DOHH2 (cell line): ENCODE measurements at regions not wholly inside any gene's neighbourhood (a gene's known extent, or its start where the extent isn't known, plus 50 kb on each side); places are given as distances from the start of the nearest gene placed in this dataset.
"Not testable (repeated sequence)": the region's sequence is repeated elsewhere in the genome, so short reads cannot be mapped to it uniquely, and the experiment has no call there.

Experiments
- H3F3A ChIP-seq: fragments of 200-600 bp; sonication (generic), shearing (Covaris generic); 2 replicates; pipeline ENCODE4 v1.6.0; 2016; ENCODE audit warnings: antibody characterized with exemption, mild to moderate bottlenecking; ENCODE audit not compliant: control insufficient read depth, insufficient read depth
- H3K27ac ChIP-seq: fragments of 200-600 bp; sonication (generic); 2 replicates; pipeline ENCODE4 v1.5.1; 2014; ENCODE audit warnings: low read depth, mild to moderate bottlenecking, low read length, moderate library complexity
- H3K27me3 ChIP-seq: fragments of 200-600 bp; sonication (generic); 2 replicates; pipeline ENCODE4 v1.6.1; 2014; ENCODE audit warnings: mild to moderate bottlenecking, low read length, mixed read lengths; ENCODE audit not compliant: control insufficient read depth
- H3K36me3 ChIP-seq: fragments of 200-600 bp; sonication (generic); 2 replicates; pipeline ENCODE4 v1.6.1; 2014; ENCODE audit warnings: mild to moderate bottlenecking, low read length, moderate library complexity, mixed read lengths; ENCODE audit not compliant: control insufficient read depth
- H3K4me1 ChIP-seq: fragments of 200-600 bp; sonication (generic); 2 replicates; pipeline ENCODE4 v1.6.1; 2014; ENCODE audit warnings: mild to moderate bottlenecking, low read length, mixed read lengths; ENCODE audit not compliant: control insufficient read depth
- H3K4me2 ChIP-seq: fragments of 200-600 bp; sonication (generic); 2 replicates; pipeline ENCODE4 v1.6.0; 2014; ENCODE audit warnings: mild to moderate bottlenecking, low read length, moderate library complexity
- H3K4me3 ChIP-seq: fragments of 200-600 bp; sonication (generic); 2 replicates; pipeline ENCODE4 v1.5.1; 2014; ENCODE audit warnings: mild to moderate bottlenecking, low read length, mixed read lengths
- H3K79me2 ChIP-seq: fragments of 200-600 bp; sonication (generic); 2 replicates; pipeline ENCODE4 v1.6.1; 2014; ENCODE audit warnings: mild to moderate bottlenecking, low read length, mixed read lengths; ENCODE audit not compliant: control insufficient read depth
- H3K9me2 ChIP-seq: fragments of 200-600 bp; sonication (generic); replicated peaks from 2 replicates; pipeline ENCODE4 v1.6.1; 2014; ENCODE audit warnings: mild to moderate bottlenecking, low read length, mixed read lengths; ENCODE audit not compliant: control insufficient read depth
- H3K9me3 ChIP-seq: fragments of 200-600 bp; sonication (generic); 2 replicates; pipeline ENCODE4 v1.6.1; 2014; ENCODE audit warnings: antibody characterized with exemption, low read length, mixed read lengths; ENCODE audit not compliant: control insufficient read depth, insufficient read depth
- H4K20me1 ChIP-seq: fragments of 200-600 bp; sonication (generic); 2 replicates; pipeline ENCODE4 v1.6.0; 2014; ENCODE audit warnings: low read depth, mild to moderate bottlenecking, antibody characterized with exemption, low read length, moderate library complexity; ENCODE audit not compliant: control insufficient read depth, insufficient read depth
- CTCF ChIP-seq: fragments of 200-600 bp; sonication (generic); IDR thresholded peaks from one replicate; pipeline ENCODE4 v1.5.1; 2014; ENCODE audit warnings: antibody characterized with exemption, mild to moderate bottlenecking, low read depth, low read length; ENCODE audit not compliant: poor library complexity, severe bottlenecking
- EZH2phosphoT487 ChIP-seq: fragments of 200-600 bp; sonication (generic); IDR thresholded peaks from 2 replicates; pipeline ENCODE4 v1.6.1; 2017; ENCODE audit warnings: borderline replicate concordance, mild to moderate bottlenecking, antibody characterized with exemption, low read length, moderate library complexity, mixed read lengths

DNA sequence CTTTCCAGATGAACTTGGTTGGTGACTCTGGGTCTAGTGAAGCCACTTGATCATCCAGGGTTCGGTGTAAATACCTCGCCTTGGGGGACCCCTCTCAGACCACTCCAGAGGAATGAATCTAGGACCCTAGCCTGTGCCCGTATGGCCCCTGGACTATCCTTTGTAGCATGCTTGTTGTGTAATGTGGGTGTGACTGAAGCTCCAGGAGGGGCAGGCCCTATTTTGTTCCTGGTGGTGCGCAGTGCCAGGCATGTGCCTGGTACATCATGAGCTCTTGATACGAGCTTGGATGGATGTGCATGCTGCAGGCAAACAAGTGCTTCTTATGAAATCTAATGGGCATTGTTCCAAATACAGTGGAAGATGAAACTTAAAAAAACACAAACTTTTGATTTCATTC lies 82.8 kb downstream of the EBLN2 start:
- Histone ChIP-seq H3F3A (no peaks in the 10 kb centered on the region), H3K27ac (no peak overlapping the region), H3K4me2 (no peak overlapping the region), H3K79me2 (no peaks in the 10 kb centered on the region), H3K4me1 (no peaks in the 10 kb centered on the region), H3K9me2 (no peaks in the 10 kb centered on the region), H3K4me3 (no peak overlapping the region), H3K36me3 (no peaks in the 10 kb centered on the region), H3K9me3 (no peaks in the 10 kb centered on the region), H4K20me1 (no peaks in the 10 kb centered on the region), H3K27me3 (peaks cover 5% of the 10 kb centered on the region; the same call in 1 of the 2 replicates)
- no peak for TF ChIP-seq EZH2phosphoT487
- no peak for TF ChIP-seq CTCF

DNA sequence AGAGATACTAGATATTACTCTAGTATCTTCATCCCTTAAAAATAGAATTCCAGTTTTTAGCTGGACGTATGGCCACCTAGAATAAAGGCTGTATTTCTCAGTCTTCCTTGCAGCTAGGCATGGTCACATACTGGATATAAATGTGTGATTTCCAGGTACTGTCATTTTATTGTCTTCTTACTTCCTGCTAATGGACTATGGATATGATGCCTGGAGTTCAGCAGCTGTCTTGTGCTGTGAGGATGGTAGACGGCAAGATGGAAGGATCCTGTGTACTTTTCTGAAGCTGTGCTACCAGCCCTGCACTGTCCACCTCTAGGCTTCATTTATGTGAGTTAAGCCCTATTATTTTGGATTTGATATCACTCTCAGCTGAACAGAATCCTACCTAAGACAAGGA lies 83.4 kb downstream of the EBLN2 start:
- Histone ChIP-seq H3K27ac (no peak overlapping the region), H4K20me1 (no peaks in the 10 kb centered on the region), H3K9me3 (no peaks in the 10 kb centered on the region), H3K27me3 (peaks cover 5% of the 10 kb centered on the region; the same call in 1 of the 2 replicates), H3F3A (no peaks in the 10 kb centered on the region), H3K9me2 (no peaks in the 10 kb centered on the region), H3K4me2 (no peak overlapping the region), H3K79me2 (no peaks in the 10 kb centered on the region), H3K4me1 (no peaks in the 10 kb centered on the region), H3K36me3 (no peaks in the 10 kb centered on the region), H3K4me3 (no peak overlapping the region)
- TF ChIP-seq EZH2phosphoT487 (no peak), CTCF (no peak)

GRCh38 chr3:73147479-73147878 lies 86.0 kb downstream of the EBLN2 start:
- not testable (repeated sequence) for H3K4me2 ChIP-seq, H3K27me3 ChIP-seq, H3K4me1 ChIP-seq, H3K79me2 ChIP-seq, H3K36me3 ChIP-seq, H3K27ac ChIP-seq, H3F3A ChIP-seq, H3K9me2 ChIP-seq, H3K9me3 ChIP-seq, H3K4me3 ChIP-seq, H4K20me1 ChIP-seq

DNA sequence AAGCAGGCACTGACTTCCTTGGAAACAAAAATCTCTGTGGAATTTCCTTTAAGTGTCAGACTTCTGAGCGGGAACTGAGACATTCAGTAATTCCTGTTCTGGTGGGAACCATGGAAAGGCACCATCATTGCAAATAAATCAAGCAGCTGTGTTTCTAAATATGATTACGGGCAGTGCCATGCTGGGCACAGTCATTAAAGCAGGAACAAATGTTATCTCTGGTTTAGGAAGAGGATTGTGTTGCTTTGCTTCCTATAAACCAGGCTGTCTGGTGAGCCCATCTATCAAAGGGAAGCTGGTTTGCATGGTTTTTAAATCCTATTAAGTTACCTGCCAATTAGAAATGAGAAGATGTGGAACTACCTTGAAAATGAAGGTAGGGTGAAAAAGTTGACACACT lies 86.7 kb downstream of the EBLN2 start:
- TF ChIP-seq EZH2phosphoT487 (no peak), CTCF (no peak)
- Histone ChIP-seq H3K4me1 (no peaks in the 10 kb centered on the region), H3K9me3 (no peaks in the 10 kb centered on the region), H4K20me1 (no peaks in the 10 kb centered on the region), H3K36me3 (no peaks in the 10 kb centered on the region), H3F3A (no peaks in the 10 kb centered on the region), H3K27ac (no peak overlapping the region), H3K4me3 (no peak overlapping the region), H3K79me2 (no peaks in the 10 kb centered on the region), H3K4me2 (no peak overlapping the region), H3K9me2 (no peaks in the 10 kb centered on the region), H3K27me3 (peaks cover 5% of the 10 kb centered on the region; the same call in 1 of the 2 replicates)
